ENCODE measurements at regions not wholly inside any gene's neighbourhood (a gene's known extent, or its start where the extent isn't known, plus 50 kb on each side); places are given as distances from the start of the nearest gene placed in this dataset.
A peak's percentile ranks its signal among the peaks of the same experiment; 100 is the strongest.

GRCh38 chr12:126651133-126651532 lies 1585.9 kb downstream of the AACS start:
- Histone ChIP-seq H3K14ac (ENCODE audit: insufficient read length) (no peak overlapping the region), H2AK5ac (ENCODE audit: low read depth, low read length) (no peak overlapping the region), H3K9ac (replicated peaks in 1 of 4; ENCODE audit: extremely low read depth in 1 of 4, low read depth in 3 of 4, low read length in 3 of 4) (no peak overlapping the region), H4K91ac (replicated peaks; ENCODE audit: insufficient read length, low read length) (no peak overlapping the region), H3K27me3 (replicated peaks in 1 of 4; ENCODE audit: control insufficient read depth in 3 of 4, extremely low read depth in 1 of 4, insufficient read depth in 3 of 4, low read length in 3 of 4) (no peaks in the 10 kb centered on the region; a peak in 1 of 7 replicates), H2AFZ (ENCODE audit: low read length) (peak overlapping the region; percentile 59; the same call in 1 of the 2 replicates), H3K56ac (replicated peaks; ENCODE audit: insufficient read length, low read depth, low read length) (no peak overlapping the region), H2BK12ac (ENCODE audit: low read depth, low read length) (no peak overlapping the region), H2BK15ac (ENCODE audit: low read length) (no peak overlapping the region), H4K5ac (ENCODE audit: insufficient read length, low read depth, low read length) (no peak overlapping the region), H3K79me1 (ENCODE audit: low read depth, low read length) (no peaks in the 10 kb centered on the region), H3K4ac (replicated peaks; ENCODE audit: insufficient read length, low read depth, low read length) (no peak overlapping the region), H3K23me2 (ENCODE audit: low read depth, low read length) (no peaks in the 10 kb centered on the region), H3K4me3 (ENCODE audit: extremely low read depth in 1 of 4, insufficient read depth in 2 of 4, low read depth in 3 of 4, low read length in 4 of 4) (no peak overlapping the region), H3K36me3 (ENCODE audit: control insufficient read depth in 2 of 4, insufficient read depth in 4 of 4, low read length in 3 of 4) (no peaks in the 10 kb centered on the region), H2BK120ac (replicated peaks; ENCODE audit: low read depth, low read length) (no peak overlapping the region), H4K8ac (ENCODE audit: extremely low read depth, insufficient read depth, low read length) (no peak overlapping the region), H2BK20ac (ENCODE audit: low read length) (no peak overlapping the region), H3K4me1 (replicated peaks in 1 of 4; ENCODE audit: control insufficient read depth in 3 of 4, insufficient read depth in 4 of 4, low read length in 3 of 4) (no peaks in the 10 kb centered on the region; a peak in 1 of 7 replicates), H3K79me2 (ENCODE audit: control insufficient read depth in 1 of 2, insufficient read depth in 2 of 2, low read length in 2 of 2) (no peaks in the 10 kb centered on the region), H4K20me1 (replicated peaks in 1 of 2; ENCODE audit: control insufficient read depth in 1 of 2, insufficient read depth in 2 of 2, low read length in 2 of 2) (no peaks in the 10 kb centered on the region), H2BK5ac (ENCODE audit: low read depth, low read length) (no peak overlapping the region), H3K9me3 (ENCODE audit: insufficient read depth in 2 of 2, low read depth in 1 of 2, low read length in 1 of 2) (no peaks in the 10 kb centered on the region), H3K4me2 (ENCODE audit: insufficient read depth in 1 of 2, low read depth in 2 of 2, low read length in 2 of 2) (no peak overlapping the region), H3K18ac (ENCODE audit: extremely low read depth, low read length) (no peak overlapping the region), H3K27ac (ENCODE audit: low read depth, low read length) (no peak overlapping the region), H3K23ac (ENCODE audit: insufficient read length) (no peak overlapping the region)
- POLR2A ChIA-PET (ENCODE audit: partially characterized antibody): no interaction called here
- DNase-seq (ENCODE audit: low read depth in 1 of 2, low spot score in 2 of 2): no peak
- FAIRE-seq: no peak
- CTCF ChIA-PET (ENCODE audit: partially characterized antibody): interaction anchor here (3.4 kb wide), 1 partner anchor 12 kb away, joined by 17 read pairs; no protein-coding TSS in a partner anchor
- WGBS, 2 experiments (ENCODE audit: extremely low coverage in 1 of 2, insufficient coverage in 1 of 2, insufficient read length in 1 of 2, insufficient replicate concordance in 2 of 2, low coverage in 1 of 2, low lambda C conversion rate in 2 of 2, missing lambda C conversion rate in 1 of 2): 94% methylated on average over 5 of the region's 5 CpGs; no CpG with 5 or more reads in 1 of the 2 experiments
- TF ChIP-seq CHD7 (IDR thresholded peaks at IDR 0.05; ENCODE audit: insufficient replicate concordance, low read length): no peak
